ENCODE measurements at regions not wholly inside any gene's neighbourhood (a gene's known extent, or its start where the extent isn't known, plus 50 kb on each side); places are given as distances from the start of the nearest gene placed in this dataset.

DNA sequence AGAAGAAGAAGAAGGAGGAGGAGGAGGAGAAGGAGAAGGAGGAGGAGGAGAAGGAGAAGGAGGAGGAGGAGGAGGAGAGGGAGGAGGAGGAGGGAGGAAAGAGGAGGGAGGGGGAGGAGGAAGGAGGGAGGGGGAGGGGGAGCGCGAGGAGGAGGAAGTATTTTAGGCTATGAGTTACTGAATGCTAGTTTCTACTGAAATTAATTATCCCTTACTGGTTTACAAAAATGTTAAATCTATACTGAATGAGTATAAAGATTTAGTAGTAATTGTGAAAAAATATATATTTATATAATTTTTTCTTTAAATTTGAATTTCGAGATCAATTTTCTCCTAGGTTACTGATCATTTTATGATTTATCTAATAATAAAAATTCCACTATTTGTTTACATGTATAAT, 1769.0 kb upstream of the NUDT12 start:
- ChIA-PET CTCF (no interaction called here), POLR2A (no interaction called here)
- H3K4me3 ChIP-seq (ENCODE audit: low read depth, low read length): no peak overlapping the region
- no peak for DNase-seq (ENCODE audit: low read depth, low spot score)
- TF ChIP-seq, protein P1, sequence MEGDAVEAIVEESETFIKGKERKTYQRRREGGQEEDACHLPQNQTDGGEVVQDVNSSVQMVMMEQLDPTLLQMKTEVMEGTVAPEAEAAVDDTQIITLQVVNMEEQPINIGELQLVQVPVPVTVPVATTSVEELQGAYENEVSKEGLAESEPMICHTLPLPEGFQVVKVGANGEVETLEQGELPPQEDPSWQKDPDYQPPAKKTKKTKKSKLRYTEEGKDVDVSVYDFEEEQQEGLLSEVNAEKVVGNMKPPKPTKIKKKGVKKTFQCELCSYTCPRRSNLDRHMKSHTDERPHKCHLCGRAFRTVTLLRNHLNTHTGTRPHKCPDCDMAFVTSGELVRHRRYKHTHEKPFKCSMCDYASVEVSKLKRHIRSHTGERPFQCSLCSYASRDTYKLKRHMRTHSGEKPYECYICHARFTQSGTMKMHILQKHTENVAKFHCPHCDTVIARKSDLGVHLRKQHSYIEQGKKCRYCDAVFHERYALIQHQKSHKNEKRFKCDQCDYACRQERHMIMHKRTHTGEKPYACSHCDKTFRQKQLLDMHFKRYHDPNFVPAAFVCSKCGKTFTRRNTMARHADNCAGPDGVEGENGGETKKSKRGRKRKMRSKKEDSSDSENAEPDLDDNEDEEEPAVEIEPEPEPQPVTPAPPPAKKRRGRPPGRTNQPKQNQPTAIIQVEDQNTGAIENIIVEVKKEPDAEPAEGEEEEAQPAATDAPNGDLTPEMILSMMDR (IDR thresholded peaks at IDR 0.05; ENCODE audit: insufficient read depth, low read length, missing control alignments): no peak

DNA sequence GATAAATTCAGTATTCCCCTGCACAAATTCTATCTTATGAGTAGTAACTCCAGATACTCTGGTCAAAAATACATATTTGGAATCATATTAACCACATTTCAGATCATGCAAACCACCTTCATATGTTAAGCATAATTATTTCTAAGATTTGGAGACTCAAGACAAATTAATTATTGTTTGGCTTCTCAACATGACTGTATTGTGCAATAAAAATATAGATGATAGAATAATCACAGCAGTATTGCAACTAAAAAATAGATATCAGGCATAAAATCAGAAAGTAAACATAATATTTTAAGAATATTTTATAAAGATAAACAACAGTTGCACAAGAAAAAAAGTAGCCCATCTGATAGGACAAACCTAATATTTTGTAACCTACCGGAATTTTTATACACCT, 1767.6 kb upstream of the NUDT12 start:
- TF ChIP-seq, protein P1 (IDR thresholded peaks at IDR 0.05; ENCODE audit: insufficient read depth, low read length, missing control alignments): no peak
- ChIA-PET CTCF (no interaction called here), POLR2A (no interaction called here)
- DNase-seq (ENCODE audit: low read depth, low spot score): no peak
- H3K4me3 ChIP-seq (ENCODE audit: low read depth, low read length): no peak overlapping the region

DNA sequence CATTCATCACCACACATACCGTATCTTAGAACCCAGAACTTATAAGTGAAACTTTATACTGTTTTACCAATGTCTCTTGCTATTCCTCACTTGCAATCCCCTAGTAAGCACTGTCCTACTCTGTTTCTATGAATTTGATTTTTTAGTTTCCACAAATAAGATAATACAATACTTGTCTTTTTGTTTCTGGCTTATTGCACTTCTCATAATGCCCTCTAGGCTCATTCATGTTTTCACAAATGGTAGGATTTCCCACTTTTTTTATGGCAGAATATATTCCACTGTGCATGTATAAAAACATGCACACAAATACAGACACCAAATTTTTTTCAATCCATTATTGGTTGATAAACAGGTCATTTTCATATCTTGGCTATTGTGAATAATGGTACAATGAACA, 1742.3 kb upstream of the NUDT12 start:
- TF ChIP-seq, protein P1 (IDR thresholded peaks at IDR 0.05; ENCODE audit: insufficient read depth, low read length, missing control alignments): no peak
- no peak for DNase-seq (ENCODE audit: low read depth, low spot score)
- ChIA-PET CTCF (no interaction called here), POLR2A (no interaction called here)
- H3K4me3 ChIP-seq (ENCODE audit: low read depth, low read length): no peak overlapping the region

DNA sequence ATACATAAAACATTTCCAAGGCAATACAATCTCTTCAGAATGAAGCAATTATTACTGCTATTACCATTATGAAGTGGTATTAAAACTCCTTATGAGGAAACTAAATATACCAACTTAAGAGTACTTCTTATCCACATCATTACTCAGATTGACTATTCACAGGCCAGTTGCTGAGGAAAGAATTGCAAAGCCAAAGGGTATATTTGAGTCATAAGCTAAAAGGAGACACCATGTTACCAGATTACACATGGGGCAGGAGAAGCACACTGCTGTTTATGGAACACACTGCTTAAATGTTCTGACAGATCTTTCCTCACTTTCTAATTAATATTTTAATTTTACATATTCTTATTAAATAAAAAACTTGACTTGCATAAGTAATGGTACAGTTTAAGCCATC, 1726.4 kb upstream of the NUDT12 start:
- POLR2A ChIA-PET: no interaction called here
- no peak for DNase-seq (ENCODE audit: low read depth, low spot score)
- H3K4me3 ChIP-seq (ENCODE audit: low read depth, low read length): no peak overlapping the region
- TF ChIP-seq, protein P1 (IDR thresholded peaks at IDR 0.05; ENCODE audit: insufficient read depth, low read length, missing control alignments): no peak
- CTCF ChIA-PET: no interaction called here

DNA sequence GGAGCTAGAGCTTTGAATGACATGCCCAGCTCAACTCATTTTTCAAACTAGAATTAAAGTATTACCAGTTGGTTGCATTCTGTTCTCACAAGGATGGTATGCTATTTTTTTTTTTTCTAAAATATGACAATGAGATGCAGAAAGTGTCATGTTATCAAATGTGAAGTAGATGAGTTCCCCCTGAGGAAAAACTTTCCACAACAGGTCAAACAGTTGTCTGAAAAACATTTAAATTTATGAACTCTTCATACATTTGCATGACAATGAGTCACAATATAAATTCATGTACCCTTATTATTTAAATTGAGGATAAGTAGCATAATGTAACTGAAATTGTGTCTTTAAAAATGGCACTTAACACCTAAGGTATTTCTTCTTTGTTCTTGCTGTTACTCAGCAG, 1720.5 kb upstream of the NUDT12 start:
- no peak for DNase-seq (ENCODE audit: low read depth, low spot score)
- ChIA-PET POLR2A (no interaction called here), CTCF (no interaction called here)
- no peak overlapping the region for H3K4me3 ChIP-seq (ENCODE audit: low read depth, low read length)
- TF ChIP-seq, protein P1 (IDR thresholded peaks at IDR 0.05; ENCODE audit: insufficient read depth, low read length, missing control alignments): no peak

DNA sequence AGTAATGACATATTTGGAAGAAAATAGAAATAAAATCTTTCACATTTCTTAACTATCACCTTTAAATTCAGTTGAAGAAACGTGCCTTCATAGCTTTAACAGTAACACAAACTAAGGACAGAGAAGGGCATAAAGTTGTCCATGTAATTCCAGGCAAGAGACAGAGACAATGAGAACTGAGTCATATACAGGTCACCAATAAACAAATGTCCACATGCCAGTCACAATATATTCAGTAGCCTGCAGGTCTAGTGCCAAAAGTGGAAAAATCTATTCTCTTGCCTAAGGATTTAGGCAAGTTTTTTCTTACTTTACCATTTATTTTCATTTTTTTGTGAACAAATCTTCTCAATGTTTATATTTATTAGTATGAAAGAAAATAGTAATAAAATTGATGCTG, 1711.5 kb upstream of the NUDT12 start:
- TF ChIP-seq, protein P1 (IDR thresholded peaks at IDR 0.05; ENCODE audit: insufficient read depth, low read length, missing control alignments): no peak
- no peak overlapping the region for H3K4me3 ChIP-seq (ENCODE audit: low read depth, low read length)
- CTCF ChIA-PET: no interaction called here
- POLR2A ChIA-PET: no interaction called here
- DNase-seq (ENCODE audit: low read depth, low spot score): no peak
